OCI-LY1 (cell line): ENCODE measurements at regions not wholly inside any gene's neighbourhood (a gene's known extent, or its start where the extent isn't known, plus 50 kb on each side); places are given as distances from the start of the nearest gene placed in this dataset.

Experiments used
- H2AFZ ChIP-seq: fragments of 200-600 bp; sonication (generic), shearing (Covaris generic); 2 replicates; pipeline ENCODE4 v1.6.0; 2014; ENCODE audit warnings: antibody characterized with exemption, mild to moderate bottlenecking, low read length
- H3F3A ChIP-seq: fragments of 200-600 bp; sonication (generic), shearing (Covaris generic); 2 replicates; pipeline ENCODE4 v1.6.0; 2014; ENCODE audit warnings: mild to moderate bottlenecking, antibody characterized with exemption, low read length, moderate library complexity; ENCODE audit not compliant: insufficient read depth
- H3K27ac ChIP-seq: fragments of 200-600 bp; sonication (generic); 2 replicates; pipeline ENCODE4 v1.5.1; 2014; ENCODE audit warnings: low read length, mixed run types, mild to moderate bottlenecking, low read depth; ENCODE audit not compliant: poor library complexity, severe bottlenecking
- H3K27me3 ChIP-seq: fragments of 200-600 bp; sonication (generic); 2 replicates; pipeline ENCODE4 v1.6.0; 2014; ENCODE audit warnings: antibody characterized with exemption, mild to moderate bottlenecking, low read length, moderate library complexity; ENCODE audit not compliant: insufficient read depth
- H3K36me3 ChIP-seq: fragments of 200-600 bp; sonication (generic); 2 replicates; pipeline ENCODE4 v1.6.1; 2014; ENCODE audit warnings: mild to moderate bottlenecking, antibody characterized with exemption, low read length, moderate library complexity, mixed read lengths; ENCODE audit not compliant: insufficient read depth
- H3K4me1 ChIP-seq: fragments of 200-600 bp; sonication (generic); 2 replicates; pipeline ENCODE4 v1.5.1; 2014; ENCODE audit warnings: mild to moderate bottlenecking, low read length, moderate library complexity; ENCODE audit not compliant: insufficient read depth, severe bottlenecking
- H3K4me2 ChIP-seq: fragments of 200-600 bp; sonication (generic), shearing (Covaris generic); 2 replicates; pipeline ENCODE4 v1.6.1; 2014; ENCODE audit warnings: low read length
- H3K4me3 ChIP-seq: fragments of 200-600 bp; sonication (generic); 2 replicates; pipeline ENCODE4 v1.5.1; 2014; ENCODE audit warnings: low read length, low read depth, mild to moderate bottlenecking, mixed read lengths; ENCODE audit not compliant: poor library complexity, severe bottlenecking
- H3K79me2 ChIP-seq: fragments of 200-600 bp; shearing (Covaris generic); 2 replicates; pipeline ENCODE4 v1.6.1; 2016; ENCODE audit warnings: mixed run types, low read length, mixed read lengths; ENCODE audit not compliant: insufficient read depth
- H3K9ac ChIP-seq: fragments of 200-600 bp; sonication (generic), shearing (Covaris generic); 2 replicates; pipeline ENCODE4 v1.6.1; 2014; ENCODE audit warnings: mild to moderate bottlenecking, low read length, mixed read lengths
- H3K9me2 ChIP-seq: fragments of 200-600 bp; sonication (generic), shearing (Covaris generic); 2 replicates; pipeline ENCODE4 v1.6.1; 2014; ENCODE audit warnings: low read depth, mild to moderate bottlenecking, low read length, mixed read lengths
- H3K9me3 ChIP-seq: fragments of 200-600 bp; shearing (Covaris generic); 2 replicates; pipeline ENCODE4 v1.6.1; 2014; ENCODE audit warnings: low read length, mixed read lengths
- H4K20me1 ChIP-seq: fragments of 200-600 bp; sonication (generic), shearing (Covaris generic); 2 replicates; pipeline ENCODE4 v1.6.0; 2016; ENCODE audit warnings: mild to moderate bottlenecking, low read length; ENCODE audit not compliant: insufficient read depth
- CTCF ChIP-seq: fragments of 200-600 bp; sonication (generic), shearing (Covaris generic); IDR thresholded peaks from 2 replicates; pipeline ENCODE4 v1.5.1; 2017; ENCODE audit warnings: mild to moderate bottlenecking, antibody characterized with exemption, low read length, moderate library complexity, mixed read lengths
- EZH2 ChIP-seq: fragments of 200-600 bp; sonication (generic), shearing (Covaris generic); IDR thresholded peaks from 2 replicates; pipeline ENCODE4 v1.8.0; 2017; ENCODE audit warnings: borderline replicate concordance, mixed run types, mild to moderate bottlenecking, antibody characterized with exemption, low read length, moderate library complexity, mixed read lengths

GRCh38 chr5:57319628-57320027, 145.8 kb downstream of the GPBP1 start:
- TF ChIP-seq CTCF = no peak
- TF ChIP-seq EZH2 = no peak
- Histone ChIP-seq H3K4me2 (no peak overlapping the region), H3K27ac (no peak overlapping the region), H3K79me2 (no peaks in the 10 kb centered on the region), H3K9me2 (no peaks in the 10 kb centered on the region), H3K4me3 (no peak overlapping the region), H3F3A (no peaks in the 10 kb centered on the region), H2AFZ (no peak overlapping the region), H3K4me1 (no peaks in the 10 kb centered on the region), H3K36me3 (no peaks in the 10 kb centered on the region), H3K9me3 (no peaks in the 10 kb centered on the region), H4K20me1 (no peaks in the 10 kb centered on the region), H3K27me3 (no peaks in the 10 kb centered on the region; the same call in 1 of the 2 replicates), H3K9ac (no peak overlapping the region)

DNA sequence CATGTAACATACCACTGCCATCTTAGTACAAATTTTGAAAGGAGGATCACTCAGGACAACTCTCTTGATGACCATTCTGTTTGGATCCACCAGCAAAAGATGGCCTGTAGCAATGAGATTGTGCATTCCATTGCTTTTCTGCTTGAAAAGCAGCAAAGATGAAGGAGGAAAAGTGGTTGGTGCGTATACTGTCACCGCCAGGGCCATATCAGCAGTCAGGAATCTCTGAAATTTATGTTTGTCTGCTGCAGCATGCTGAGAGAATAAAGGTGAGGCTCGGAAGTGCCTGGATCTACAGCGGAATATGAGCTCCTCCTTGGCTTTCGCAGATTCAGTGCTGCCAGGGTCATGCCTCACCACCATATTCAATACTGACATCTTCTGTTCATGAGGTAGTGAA, 144.4 kb downstream of the GPBP1 start:
- no peaks in the 10 kb centered on the region for H3K79me2 ChIP-seq
- H3K9me2 ChIP-seq = no peaks in the 10 kb centered on the region
- H3F3A ChIP-seq = no peaks in the 10 kb centered on the region
- no peak overlapping the region for H3K27ac ChIP-seq
- no peak for TF ChIP-seq CTCF
- TF ChIP-seq EZH2 = no peak
- H3K4me1 ChIP-seq = no peaks in the 10 kb centered on the region
- no peak overlapping the region for H3K9ac ChIP-seq
- H3K4me2 ChIP-seq = no peak overlapping the region
- H2AFZ ChIP-seq = no peak overlapping the region
- no peaks in the 10 kb centered on the region for H4K20me1 ChIP-seq
- no peaks in the 10 kb centered on the region for H3K36me3 ChIP-seq
- no peak overlapping the region for H3K4me3 ChIP-seq
- H3K9me3 ChIP-seq = no peaks in the 10 kb centered on the region
- H3K27me3 ChIP-seq = no peaks in the 10 kb centered on the region; the same call in 1 of the 2 replicates

- Histone ChIP-seq H4K20me1 (no peaks in the 10 kb centered on the region), H3K4me1 (no peaks in the 10 kb centered on the region), H3K36me3 (no peaks in the 10 kb centered on the region), H3K9ac (no peak overlapping the region), H3K4me2 (no peak overlapping the region), H3K79me2 (no peaks in the 10 kb centered on the region), H3K27me3 (no peaks in the 10 kb centered on the region; the same call in 1 of the 2 replicates), H3K4me3 (no peak overlapping the region), H3K9me2 (no peaks in the 10 kb centered on the region), H2AFZ (no peak overlapping the region), H3K27ac (no peak overlapping the region), H3F3A (no peaks in the 10 kb centered on the region), H3K9me3 (no peaks in the 10 kb centered on the region)
- no peak for TF ChIP-seq EZH2
- TF ChIP-seq CTCF = no peak
These were observed 143.5 kb downstream of the GPBP1 start for GRCh38 chr5:57317341-57317740.
